ENCODE measurements at regions not wholly inside any gene's neighbourhood (a gene's known extent, or its start where the extent isn't known, plus 50 kb on each side); places are given as distances from the start of the nearest gene placed in this dataset.
"Not testable (repeated sequence)": the region's sequence is repeated elsewhere in the genome, so short reads cannot be mapped to it uniquely, and the experiment has no call there.

GRCh38 chr14:43258396-43258795 lies 1248.7 kb downstream of the FSCB start (continued):
- no peak for TF ChIP-seq ZNF331 (CRISPR knock-in tag; IDR thresholded peaks at IDR 0.05; ENCODE audit: low read depth)
- no peak for TF ChIP-seq ZNF114 (CRISPR knock-in tag; IDR thresholded peaks at IDR 0.05)
- no peak for TF ChIP-seq JUNB (IDR thresholded peaks at IDR 0.05; ENCODE audit: unreplicated experiment)
- TF ChIP-seq EZH2 (IDR thresholded peaks at IDR 0.05; ENCODE audit: low read depth, unreplicated experiment), result no peak
- TF ChIP-seq, protein P1, sequence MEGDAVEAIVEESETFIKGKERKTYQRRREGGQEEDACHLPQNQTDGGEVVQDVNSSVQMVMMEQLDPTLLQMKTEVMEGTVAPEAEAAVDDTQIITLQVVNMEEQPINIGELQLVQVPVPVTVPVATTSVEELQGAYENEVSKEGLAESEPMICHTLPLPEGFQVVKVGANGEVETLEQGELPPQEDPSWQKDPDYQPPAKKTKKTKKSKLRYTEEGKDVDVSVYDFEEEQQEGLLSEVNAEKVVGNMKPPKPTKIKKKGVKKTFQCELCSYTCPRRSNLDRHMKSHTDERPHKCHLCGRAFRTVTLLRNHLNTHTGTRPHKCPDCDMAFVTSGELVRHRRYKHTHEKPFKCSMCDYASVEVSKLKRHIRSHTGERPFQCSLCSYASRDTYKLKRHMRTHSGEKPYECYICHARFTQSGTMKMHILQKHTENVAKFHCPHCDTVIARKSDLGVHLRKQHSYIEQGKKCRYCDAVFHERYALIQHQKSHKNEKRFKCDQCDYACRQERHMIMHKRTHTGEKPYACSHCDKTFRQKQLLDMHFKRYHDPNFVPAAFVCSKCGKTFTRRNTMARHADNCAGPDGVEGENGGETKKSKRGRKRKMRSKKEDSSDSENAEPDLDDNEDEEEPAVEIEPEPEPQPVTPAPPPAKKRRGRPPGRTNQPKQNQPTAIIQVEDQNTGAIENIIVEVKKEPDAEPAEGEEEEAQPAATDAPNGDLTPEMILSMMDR (conservative IDR thresholded peaks at IDR 0.05; ENCODE audit: low read depth in 2 of 2), result no peak
- TF ChIP-seq, protein P2, sequence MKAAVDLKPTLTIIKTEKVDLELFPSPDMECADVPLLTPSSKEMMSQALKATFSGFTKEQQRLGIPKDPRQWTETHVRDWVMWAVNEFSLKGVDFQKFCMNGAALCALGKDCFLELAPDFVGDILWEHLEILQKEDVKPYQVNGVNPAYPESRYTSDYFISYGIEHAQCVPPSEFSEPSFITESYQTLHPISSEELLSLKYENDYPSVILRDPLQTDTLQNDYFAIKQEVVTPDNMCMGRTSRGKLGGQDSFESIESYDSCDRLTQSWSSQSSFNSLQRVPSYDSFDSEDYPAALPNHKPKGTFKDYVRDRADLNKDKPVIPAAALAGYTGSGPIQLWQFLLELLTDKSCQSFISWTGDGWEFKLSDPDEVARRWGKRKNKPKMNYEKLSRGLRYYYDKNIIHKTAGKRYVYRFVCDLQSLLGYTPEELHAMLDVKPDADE (IDR thresholded peaks at IDR 0.05), result no peak
- no peak for TF ChIP-seq CREB1 (CRISPR knock-in tag; IDR thresholded peaks at IDR 0.05; ENCODE audit: low read depth)
- TF ChIP-seq NANOG (IDR thresholded peaks at IDR 0.05; ENCODE audit: borderline replicate concordance), result no peak

DNA sequence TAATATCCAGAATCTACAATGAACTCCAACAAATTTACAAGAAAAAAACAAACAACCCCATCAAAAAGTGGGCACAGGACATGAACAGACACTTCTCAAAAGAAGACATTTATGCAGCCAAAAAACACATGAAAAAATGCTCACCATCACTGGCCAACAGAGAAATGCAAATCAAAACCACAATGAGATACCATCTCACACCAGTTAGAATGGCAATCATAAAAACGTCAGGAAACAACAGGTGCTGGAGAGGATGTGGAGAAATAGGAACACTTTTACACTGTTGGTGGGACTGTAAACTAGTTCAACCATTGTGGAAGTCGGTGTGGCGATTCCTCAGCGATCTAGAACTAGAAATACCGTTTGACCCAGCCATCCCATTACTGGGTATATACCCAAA lies 1250.1 kb downstream of the FSCB start:
- H2AFZ ChIP-seq; H3K4me3 ChIP-seq; H3K27ac ChIP-seq (ENCODE audit: low read depth); H3K27me3 ChIP-seq (ENCODE audit: insufficient read depth); H3F3A ChIP-seq (replicated peaks; ENCODE audit: low read depth); H3K4me3 Mint-ChIP-seq; H3K4me1 Mint-ChIP-seq; H3K27ac Mint-ChIP-seq; H3K9me3 Mint-ChIP-seq; H3K4me2 ChIP-seq; H3K36me3 Mint-ChIP-seq (ENCODE audit: low read depth); H3K27me3 Mint-ChIP-seq (ENCODE audit: insufficient read depth, low read depth, poor library complexity); H3K4me1 ChIP-seq (ENCODE audit: insufficient read depth); H3K79me2 ChIP-seq (replicated peaks; ENCODE audit: insufficient read depth); H3K9me2 ChIP-seq (ENCODE audit: insufficient read depth); H4K20me1 ChIP-seq (replicated peaks; ENCODE audit: insufficient read depth); DNase-seq (ENCODE audit: low spot score); ATAC-seq; H3K36me3 ChIP-seq (ENCODE audit: insufficient read depth): not testable (repeated sequence)

GRCh38 chr14:43252866-43253265 lies 1254.2 kb downstream of the FSCB start:
- H3K4me3 ChIP-seq, result no peak overlapping the region
- Mint-ChIP-seq H3K27ac (no peak overlapping the region), H3K4me3 (no peak overlapping the region), H3K4me1 (no peaks in the 10 kb centered on the region), H3K36me3 (ENCODE audit: low read depth) (no peaks in the 10 kb centered on the region), H3K27me3 (ENCODE audit: insufficient read depth, low read depth, poor library complexity) (no peaks in the 10 kb centered on the region), H3K9me3 (no peaks in the 10 kb centered on the region)
- no peaks in the 10 kb centered on the region for H4K20me1 ChIP-seq (replicated peaks; ENCODE audit: insufficient read depth)
- H3F3A ChIP-seq (replicated peaks; ENCODE audit: low read depth), result no peaks in the 10 kb centered on the region
- no peaks in the 10 kb centered on the region for H3K27me3 ChIP-seq (ENCODE audit: insufficient read depth)
- ATAC-seq (no peak), DNase-seq (ENCODE audit: low spot score) (no peak)
- no peak overlapping the region for H2AFZ ChIP-seq
- no peaks in the 10 kb centered on the region for H3K9me2 ChIP-seq (ENCODE audit: insufficient read depth)
- H3K79me2 ChIP-seq (replicated peaks; ENCODE audit: insufficient read depth), result no peaks in the 10 kb centered on the region
- TF ChIP-seq EZH2 (IDR thresholded peaks at IDR 0.05; ENCODE audit: low read depth, unreplicated experiment) (no peak), ZNF331 (CRISPR knock-in tag; IDR thresholded peaks at IDR 0.05; ENCODE audit: low read depth) (no peak), POLR2AphosphoS5 (IDR thresholded peaks at IDR 0.05; ENCODE audit: low read depth) (no peak)
- no peaks in the 10 kb centered on the region for H3K4me1 ChIP-seq (ENCODE audit: insufficient read depth)
- no peak overlapping the region for H3K27ac ChIP-seq (ENCODE audit: low read depth)
- H3K4me2 ChIP-seq, result no peak overlapping the region
- no peaks in the 10 kb centered on the region for H3K36me3 ChIP-seq (ENCODE audit: insufficient read depth)

All from GM23338 (cell line).